MV-4-11 (cell line): ENCODE measurements at regions not wholly inside any gene's neighbourhood (a gene's known extent, or its start where the extent isn't known, plus 50 kb on each side); places are given as distances from the start of the nearest gene placed in this dataset.

Source experiments
- DNase-seq: peaks from one replicate; lab custom pipeline; 2025; lab: John Stamatoyannopoulos, UW

- DNase-seq = no peak
Observed at GRCh38 chr5:50964746-50965653, 298.6 kb downstream of the PARP8 start.

GRCh38 chr5:50965654-50966375 lies 299.4 kb downstream of the PARP8 start:
- DNase-seq = no peak

- no peak for DNase-seq
Observed at GRCh38 chr5:50967009-50967562, 300.6 kb downstream of the PARP8 start.

- DNase-seq = no peak
Observed at GRCh38 chr5:50967563-50968355, 301.3 kb downstream of the PARP8 start.

GRCh38 chr5:50968356-50969149 lies 302.1 kb downstream of the PARP8 start:
- no peak for DNase-seq

- no peak for DNase-seq
Observed at GRCh38 chr5:50969151-50970031, 303.0 kb downstream of the PARP8 start.

- DNase-seq = no peak
Observed at GRCh38 chr5:50975840-50976239, 309.4 kb downstream of the PARP8 start.

- no peak for DNase-seq
Observed at GRCh38 chr5:50978924-50979323, 312.5 kb downstream of the PARP8 start.

- no peak for DNase-seq
Observed at GRCh38 chr5:50984640-50985039, 318.2 kb downstream of the PARP8 start.

GRCh38 chr5:50990296-50990924 lies 324.0 kb downstream of the PARP8 start:
- no peak for DNase-seq

GRCh38 chr5:50995285-50995942 lies 329.0 kb downstream of the PARP8 start:
- no peak for DNase-seq

GRCh38 chr5:51001227-51001923 lies 334.9 kb downstream of the PARP8 start:
- DNase-seq = no peak

GRCh38 chr5:51002368-51002767 lies 335.9 kb downstream of the PARP8 start:
- DNase-seq = no peak

GRCh38 chr5:51013036-51013435 lies 346.6 kb downstream of the PARP8 start:
- no peak for DNase-seq

- DNase-seq = no peak
Observed at GRCh38 chr5:51018423-51018822, 352.0 kb downstream of the PARP8 start.

GRCh38 chr5:51024263-51024662 lies 357.8 kb downstream of the PARP8 start:
- DNase-seq = no peak

- DNase-seq = no peak
Observed at GRCh38 chr5:51027271-51027670, 356.0 kb upstream of the ISL1 start.

GRCh38 chr5:51028394-51028793 lies 354.9 kb upstream of the ISL1 start:
- DNase-seq = no peak

- no peak for DNase-seq
Observed at GRCh38 chr5:51033215-51033614, 350.0 kb upstream of the ISL1 start.
